HG03378 (cell line): ENCODE measurements at regions not wholly inside any gene's neighbourhood (a gene's known extent, or its start where the extent isn't known, plus 50 kb on each side); places are given as distances from the start of the nearest gene placed in this dataset.
"Not testable (repeated sequence)": the region's sequence is repeated elsewhere in the genome, so short reads cannot be mapped to it uniquely, and the experiment has no call there.

Source experiments
- ATAC-seq: cut with Tn5 transposase; IDR thresholded peaks from one replicate; pipeline ENCODE4 v1.9.1; 2021; ENCODE audit warnings: mild to moderate bottlenecking, moderate library complexity; ENCODE audit not compliant: unreplicated experiment

- ATAC-seq, result no peak
Observed at GRCh38 chr1:70812442-70813109, 235.0 kb downstream of the PTGER3 start.

DNA sequence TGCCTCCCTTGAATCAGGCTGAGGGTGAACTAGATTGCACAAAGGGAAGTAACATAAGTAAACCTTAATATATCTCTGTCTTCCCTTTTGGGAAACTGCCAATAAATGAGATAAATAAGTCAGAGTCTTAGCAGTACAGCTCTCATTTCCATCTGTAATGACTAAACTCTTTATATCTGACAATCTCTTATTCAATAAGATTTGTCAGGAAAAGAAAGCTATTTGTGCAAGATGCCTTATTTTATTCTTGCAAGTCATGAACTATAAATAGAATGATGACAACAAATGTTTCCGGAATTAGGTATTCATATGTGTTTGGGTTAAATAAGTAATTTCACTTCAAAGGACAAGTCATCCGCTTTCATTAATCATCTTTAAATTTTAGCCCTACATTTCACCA lies 229.2 kb downstream of the PTGER3 start:
- ATAC-seq, result no peak

- no peak for ATAC-seq
Observed at GRCh38 chr1:70819231-70819630, 228.4 kb downstream of the PTGER3 start.

GRCh38 chr1:70819785-70820184 lies 227.8 kb downstream of the PTGER3 start:
- ATAC-seq, result no peak

- no peak for ATAC-seq
Observed at GRCh38 chr1:70820396-70820795, 227.2 kb downstream of the PTGER3 start.

GRCh38 chr1:70820995-70821394 lies 226.6 kb downstream of the PTGER3 start:
- ATAC-seq, result no peak

DNA sequence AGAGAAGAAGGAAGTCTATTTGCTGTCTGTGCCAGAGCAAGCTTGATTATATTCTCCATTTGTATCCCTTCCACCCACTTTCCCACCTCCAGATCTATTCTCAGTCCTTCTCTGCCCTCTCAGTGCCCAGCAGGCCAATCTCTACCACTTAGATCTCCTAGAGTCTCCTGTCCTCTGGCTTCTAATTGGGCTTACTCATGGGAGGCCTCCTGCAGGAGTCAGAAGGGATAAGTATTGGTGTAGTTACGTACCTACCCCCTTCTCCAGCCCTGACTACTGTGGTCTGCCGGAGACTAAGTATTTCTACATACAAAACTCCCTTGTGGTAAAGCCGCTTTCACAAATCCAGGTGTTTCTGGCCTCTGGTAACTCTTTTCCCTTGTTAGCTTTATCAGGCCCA lies 221.2 kb downstream of the PTGER3 start:
- ATAC-seq, result no peak

DNA sequence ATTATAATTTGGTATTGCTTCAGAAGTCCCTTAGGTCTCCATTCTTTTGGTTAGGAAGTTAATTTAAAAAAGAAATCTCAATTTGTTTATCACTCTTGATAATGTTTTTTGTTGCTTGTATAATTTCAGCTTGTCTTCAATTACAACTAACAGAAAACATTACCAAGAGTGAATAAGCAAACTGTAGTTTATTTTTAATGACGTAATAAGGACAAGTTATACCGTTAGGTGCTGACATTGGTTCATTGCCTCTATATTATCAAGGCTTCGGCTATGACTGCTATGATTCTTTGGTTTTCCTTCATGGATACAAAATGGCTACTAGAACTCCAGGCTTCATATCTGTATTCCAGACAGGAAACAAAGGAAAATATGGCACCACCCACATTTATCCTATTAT lies 220.6 kb downstream of the PTGER3 start:
- ATAC-seq, result no peak

DNA sequence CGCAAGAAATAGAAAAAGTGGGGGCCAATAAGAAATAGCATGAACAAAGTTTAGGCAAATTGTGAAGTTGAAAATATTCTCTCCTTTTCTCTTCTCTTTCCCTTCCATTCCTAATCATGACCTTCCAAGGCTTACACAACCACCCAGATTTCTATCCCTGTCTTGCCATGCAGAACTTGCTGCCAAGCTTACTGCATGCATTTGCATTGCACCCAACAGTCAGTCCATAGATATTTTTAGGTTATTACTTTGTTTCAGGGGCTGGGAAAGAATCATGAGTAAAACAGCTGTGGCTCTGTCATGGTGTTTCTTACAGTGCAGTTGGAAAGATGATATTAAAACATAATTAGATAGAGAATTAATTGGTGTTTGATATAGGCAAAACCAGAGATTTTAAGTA lies 219.4 kb downstream of the PTGER3 start:
- ATAC-seq, result no peak

DNA sequence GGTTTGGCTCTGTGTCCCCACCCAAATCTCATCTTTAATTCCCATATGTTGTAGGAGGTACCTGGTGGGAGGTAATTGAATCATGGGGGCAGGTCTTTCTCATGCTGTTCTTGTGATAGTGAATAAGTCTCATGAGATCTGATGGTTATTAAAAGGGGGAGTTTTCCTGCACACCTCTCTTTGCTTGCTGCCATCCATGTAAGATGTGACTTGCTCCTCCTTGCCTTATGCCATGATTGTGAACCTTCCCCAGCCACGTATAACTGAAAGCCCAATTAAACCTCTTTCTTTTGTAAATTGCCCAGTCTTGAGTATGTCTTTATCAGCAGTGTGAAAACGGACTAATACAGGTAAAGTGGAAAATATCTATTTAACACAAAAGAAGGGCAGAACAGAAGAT lies 213.3 kb downstream of the PTGER3 start:
- ATAC-seq, result not testable (repeated sequence)

DNA sequence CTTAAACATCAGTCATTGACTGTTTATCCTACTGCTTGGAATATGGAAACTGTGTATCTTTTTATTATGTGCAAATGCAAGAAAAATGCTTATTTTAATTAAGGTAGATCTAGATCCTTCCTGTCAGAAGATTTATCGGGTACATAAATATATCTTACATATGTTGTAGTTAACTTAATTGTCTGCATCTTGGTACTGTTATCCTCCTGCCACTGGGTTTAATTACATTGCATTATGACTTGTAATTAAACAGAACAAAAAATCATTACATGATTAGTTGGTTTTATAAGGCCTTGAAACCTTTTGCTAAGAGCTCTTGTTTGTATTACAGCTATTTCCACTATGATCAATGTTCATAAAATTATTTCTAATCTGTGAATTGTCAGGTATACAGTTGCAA lies 211.2 kb downstream of the PTGER3 start:
- no peak for ATAC-seq

DNA sequence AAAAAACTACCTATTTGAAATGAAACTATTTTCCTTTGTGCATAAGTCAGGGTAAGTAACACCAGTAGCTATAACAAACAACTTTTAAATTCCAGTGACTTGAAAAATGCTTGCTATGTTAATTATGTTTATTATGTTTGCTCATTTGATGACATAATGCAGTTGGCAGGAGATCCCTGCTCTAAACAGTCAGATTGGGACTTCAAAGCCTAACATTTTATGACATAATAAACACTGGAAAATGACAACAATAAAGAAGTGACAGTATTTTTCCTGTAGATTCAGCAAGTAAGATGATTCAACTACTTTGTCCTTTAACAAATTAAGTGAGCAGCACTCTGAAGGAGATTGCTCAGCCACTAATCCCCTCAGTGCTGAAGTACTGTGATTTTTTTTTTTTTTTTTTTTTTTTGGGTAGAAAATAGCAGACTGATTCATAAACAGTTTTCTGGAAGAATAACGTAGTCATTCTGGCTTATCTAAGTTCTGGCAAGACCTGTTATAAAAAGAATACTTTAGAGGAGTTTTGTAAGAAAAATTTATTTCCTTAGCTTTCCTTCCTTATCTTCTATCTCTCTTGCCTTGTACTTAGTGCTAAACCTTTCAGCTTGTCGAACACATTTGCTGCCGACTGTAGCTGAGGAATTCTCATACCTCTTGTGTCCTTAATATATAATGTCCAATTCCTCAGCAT lies 207.2 kb downstream of the PTGER3 start:
- ATAC-seq, result no peak

GRCh38 chr1:70842562-70842961 lies 205.1 kb downstream of the PTGER3 start:
- no peak for ATAC-seq

- ATAC-seq, result no peak
Observed at GRCh38 chr1:70843452-70843851, 204.2 kb downstream of the PTGER3 start.

DNA sequence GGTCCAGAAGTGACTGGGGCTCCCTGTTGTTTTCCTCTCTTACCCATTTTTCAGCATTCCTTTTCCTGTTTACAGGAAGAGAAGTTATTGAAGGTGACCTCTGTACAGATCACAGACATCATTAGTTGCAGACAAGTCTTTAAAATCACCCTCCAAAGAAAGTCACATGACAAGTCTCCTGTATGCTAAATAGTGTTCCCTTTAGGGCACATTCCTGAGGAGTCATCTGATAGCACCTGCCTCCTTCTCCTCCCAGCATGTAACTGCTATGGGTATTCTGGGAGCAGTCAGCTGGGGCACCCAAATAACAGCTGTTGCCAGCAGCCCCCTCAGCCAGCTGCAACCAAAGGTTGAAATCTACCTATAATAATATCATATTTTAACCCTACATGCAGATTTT lies 200.6 kb downstream of the PTGER3 start:
- no peak for ATAC-seq

DNA sequence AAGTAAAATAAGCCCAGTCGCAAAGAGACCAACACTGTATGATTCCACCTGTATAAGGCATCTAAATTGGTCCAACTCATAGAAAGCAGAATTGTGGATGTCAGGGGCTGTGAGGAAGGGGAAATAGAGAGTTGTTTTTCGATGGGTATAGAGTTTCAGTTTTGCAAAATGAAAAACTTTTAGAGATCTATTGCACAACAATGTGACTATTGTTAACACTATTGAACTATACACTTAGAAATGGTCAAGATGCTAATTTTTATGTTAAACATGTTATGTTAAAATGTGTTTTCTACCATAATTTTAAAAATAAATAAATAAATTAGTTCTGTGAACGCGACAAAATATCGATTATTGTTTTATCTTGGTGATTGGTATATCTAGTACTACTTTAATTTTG lies 192.4 kb downstream of the PTGER3 start:
- no peak for ATAC-seq

- ATAC-seq, result no peak
Observed at GRCh38 chr1:70856201-70856600, 191.4 kb downstream of the PTGER3 start.

GRCh38 chr1:70863239-70863638 lies 184.4 kb downstream of the PTGER3 start:
- ATAC-seq, result no peak

- no peak for ATAC-seq
Observed at GRCh38 chr1:70864302-70864701, 183.3 kb downstream of the PTGER3 start.

DNA sequence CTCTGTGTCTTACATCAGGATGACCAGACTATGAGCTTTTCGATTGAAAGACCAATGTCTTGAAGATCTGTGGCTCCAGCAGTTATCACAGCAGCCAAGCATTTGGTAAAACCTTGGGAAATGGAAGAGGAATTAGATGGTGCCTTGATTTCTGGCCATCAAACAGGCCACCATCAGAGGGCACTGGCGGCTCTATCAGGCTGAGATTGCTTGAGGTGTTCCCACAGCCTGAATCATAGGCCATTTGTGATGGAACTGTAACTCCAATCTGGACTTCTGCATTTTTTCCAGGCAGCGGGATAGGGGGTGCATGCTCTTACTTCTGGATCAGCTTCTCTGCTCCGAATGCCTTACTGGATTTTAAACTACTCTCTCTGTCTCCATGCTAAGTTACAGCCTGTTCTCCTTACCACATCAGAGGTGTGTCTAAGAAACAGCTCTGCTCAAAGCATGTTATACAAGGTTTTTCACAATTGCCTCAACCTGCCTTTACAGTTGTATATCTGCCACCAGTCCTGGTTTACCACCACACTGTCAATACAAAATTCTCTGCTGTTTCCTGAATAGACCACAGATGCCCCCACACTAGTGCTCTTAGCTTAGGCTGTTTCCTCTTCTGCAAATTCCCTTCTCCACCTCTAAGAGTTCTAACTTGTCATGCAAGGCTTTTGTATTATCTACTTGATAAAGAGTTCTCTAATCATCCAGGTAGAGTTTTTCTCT lies 180.9 kb downstream of the PTGER3 start:
- ATAC-seq, result no peak

DNA sequence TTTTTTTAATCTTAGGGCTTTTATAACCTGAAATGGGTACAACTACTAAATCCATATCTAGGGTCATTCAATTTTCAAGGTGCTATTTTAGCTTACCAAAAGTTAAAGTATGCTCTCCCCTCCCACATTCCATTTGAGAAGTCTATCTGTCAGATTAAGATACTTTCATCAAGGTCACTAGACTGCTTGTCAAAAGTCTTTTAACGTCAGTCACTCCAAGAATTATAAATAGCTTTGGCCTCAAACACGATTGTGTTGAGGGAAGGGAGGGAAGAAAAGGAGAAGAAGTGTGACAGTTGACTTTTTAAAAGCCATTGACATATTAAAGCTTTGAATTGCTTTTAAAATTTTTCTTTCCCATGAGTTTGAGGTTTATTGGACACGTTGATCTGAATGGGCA lies 175.8 kb downstream of the PTGER3 start:
- ATAC-seq, result no peak

DNA sequence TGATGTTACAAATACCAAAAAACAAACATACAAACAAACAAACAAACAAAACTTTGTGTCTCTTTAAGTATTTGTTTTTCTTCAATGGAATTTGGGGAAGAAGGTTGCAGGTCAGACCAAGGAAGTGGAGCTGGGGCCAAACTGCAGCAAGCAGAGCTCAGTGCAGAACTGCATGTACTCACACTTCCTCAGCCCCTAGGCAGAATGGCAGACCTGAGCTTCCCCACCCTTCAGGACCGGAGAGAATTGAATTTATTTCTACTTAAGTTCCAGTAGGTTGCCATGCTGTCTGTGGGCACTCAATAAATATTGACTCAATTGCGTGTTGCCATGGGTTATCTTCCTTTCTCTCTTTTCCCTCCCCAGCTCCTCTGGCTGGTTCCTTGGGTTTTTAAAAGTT lies 173.6 kb downstream of the PTGER3 start:
- no peak for ATAC-seq
